WTC11 (cell line): ENCODE measurements at regions not wholly inside any gene's neighbourhood (a gene's known extent, or its start where the extent isn't known, plus 50 kb on each side); places are given as distances from the start of the nearest gene placed in this dataset.

Source experiments
- ATAC-seq: fragments of 200-7000 bp; cut with Tn5 transposase; 2 replicates; pipeline ENCODE4 v1.10.0; 2021; ENCODE audit warnings: mild to moderate bottlenecking, moderate library complexity
- CTCF ChIA-PET: fragments of 300-600 bp; sonication (Branson Sonifier 250); formaldehyde crosslinking; loops from one replicate; lab custom pipeline; 2021; ENCODE audit warnings: antibody characterized with exemption; lab: Charles Lee
- POLR2A ChIA-PET: fragments of 350-600 bp; sonication (Branson Sonifier 250); formaldehyde crosslinking; loops from one replicate; lab custom pipeline; 2021; ENCODE audit warnings: antibody characterized with exemption; lab: Charles Lee
- DNase-seq: peaks from one replicate; pipeline ENCODE4 v3.0.0; 2021; ENCODE audit warnings: low spot score
- H3K27ac Mint-ChIP-seq: 2 replicates; pipeline ENCODE4 v1.8.0; 2021; ENCODE audit warnings: mixed read lengths
- H3K27me3 Mint-ChIP-seq: 2 replicates; pipeline ENCODE4 v1.8.0; 2021; ENCODE audit warnings: low read depth, mild to moderate bottlenecking, moderate library complexity, mixed read lengths
- H3K36me3 Mint-ChIP-seq: 2 replicates; pipeline ENCODE4 v1.8.0; 2021; ENCODE audit warnings: mixed read lengths
- H3K4me1 Mint-ChIP-seq: 2 replicates; pipeline ENCODE4 v1.8.0; 2022; ENCODE audit warnings: mixed read lengths
- H3K4me3 Mint-ChIP-seq: 2 replicates; pipeline ENCODE4 v1.8.0; 2021; ENCODE audit warnings: mild to moderate bottlenecking, moderate library complexity, mixed read lengths
- H3K9me3 Mint-ChIP-seq: 2 replicates; pipeline ENCODE4 v1.8.0; 2021; ENCODE audit warnings: mixed read lengths
- AR ChIP-seq: fragments of 250-450 bp; sonication (Bioruptor Pico); IDR thresholded peaks from 2 replicates; pipeline ENCODE4 v1.9.0; 2021; ENCODE audit warnings: mild to moderate bottlenecking
- CDX4 ChIP-seq: fragments of 250-450 bp; sonication (Bioruptor Pico); IDR thresholded peaks from 2 replicates; pipeline ENCODE4 v1.9.0; 2021; ENCODE audit warnings: moderate library complexity, mild to moderate bottlenecking, inconsistent platforms, borderline replicate concordance
- CREB1 ChIP-seq: sonication (generic); formaldehyde crosslinking; IDR thresholded peaks from 2 replicates; pipeline ENCODE4 v1.8.0; 2023; ENCODE audit warnings: mild to moderate bottlenecking, missing genetic modification reagents
- FOXJ3 ChIP-seq: sonication (generic); formaldehyde crosslinking; IDR thresholded peaks from 2 replicates; pipeline ENCODE4 v1.9.0; 2021; ENCODE audit warnings: missing genetic modification reagents, mild to moderate bottlenecking, borderline replicate concordance
- FOXP1 ChIP-seq: sonication (generic); formaldehyde crosslinking; IDR thresholded peaks from 2 replicates; pipeline ENCODE4 v1.8.0; 2022; ENCODE audit warnings: missing genetic modification reagents, mild to moderate bottlenecking, moderate library complexity, borderline replicate concordance
- GABPB1 ChIP-seq: sonication (generic); formaldehyde crosslinking; IDR thresholded peaks from 2 replicates; pipeline ENCODE4 v1.8.1; 2023; ENCODE audit warnings: mild to moderate bottlenecking, missing genetic modification reagents
- GTF2I ChIP-seq: fragments of 250-450 bp; sonication (Bioruptor Pico); conservative IDR thresholded peaks from 2 replicates; pipeline ENCODE4 v1.4.0; 2021; ENCODE audit warnings: mild to moderate bottlenecking
- HMGA2 ChIP-seq: fragments of 250-450 bp; sonication (Bioruptor Pico); IDR thresholded peaks from 2 replicates; pipeline ENCODE4 v1.4.0; 2021; ENCODE audit warnings: mild to moderate bottlenecking, moderate library complexity
- NFATC4 ChIP-seq: fragments of 250-450 bp; sonication (Bioruptor Pico); IDR thresholded peaks from 2 replicates; pipeline ENCODE4 v1.9.0; 2021; ENCODE audit warnings: mild to moderate bottlenecking
- NFYB ChIP-seq: sonication (generic); formaldehyde crosslinking; conservative IDR thresholded peaks from 2 replicates; pipeline ENCODE4 v1.8.0; 2022; ENCODE audit warnings: low read depth, missing genetic modification reagents
- STAT6 ChIP-seq: sonication (generic); formaldehyde crosslinking; conservative IDR thresholded peaks from 2 replicates; pipeline ENCODE4 v1.8.1; 2023; ENCODE audit warnings: mild to moderate bottlenecking, low read depth, missing genetic modification reagents, moderate library complexity
- TCF7 ChIP-seq: sonication (generic); formaldehyde crosslinking; IDR thresholded peaks from 2 replicates; pipeline ENCODE4 v1.8.0; 2022; ENCODE audit warnings: mild to moderate bottlenecking, low read depth, missing genetic modification reagents, moderate library complexity
- TP53 ChIP-seq: sonication (generic); formaldehyde crosslinking; IDR thresholded peaks from 2 replicates; pipeline ENCODE4 v1.8.1; 2023; ENCODE audit warnings: mild to moderate bottlenecking, missing genetic modification reagents
- ZBTB21 ChIP-seq: sonication (generic); formaldehyde crosslinking; IDR thresholded peaks from 2 replicates; pipeline ENCODE4 v1.8.1; 2023; ENCODE audit warnings: mild to moderate bottlenecking, missing genetic modification reagents, borderline replicate concordance
- ZNF138 ChIP-seq: sonication (generic); formaldehyde crosslinking; conservative IDR thresholded peaks from 2 replicates; pipeline ENCODE4 v1.8.1; 2022; ENCODE audit warnings: mild to moderate bottlenecking, moderate library complexity, missing genetic modification reagents
- TF ChIP-seq, protein P1 (sequence below): sonication (generic); formaldehyde crosslinking; IDR thresholded peaks from 2 replicates; pipeline ENCODE4 v1.8.1; 2022; ENCODE audit warnings: missing genetic modification reagents, borderline replicate concordance
- TF ChIP-seq, protein P2 (sequence below): sonication (generic); formaldehyde crosslinking; IDR thresholded peaks from 2 replicates; pipeline ENCODE4 v1.8.1; 2023; ENCODE audit warnings: mild to moderate bottlenecking, missing genetic modification reagents
- TF ChIP-seq, protein P3 (sequence below): fragments of 250-450 bp; sonication (Bioruptor Pico); IDR thresholded peaks from 2 replicates; pipeline ENCODE4 v1.9.0; 2021; ENCODE audit warnings: mild to moderate bottlenecking
- TF ChIP-seq, protein P4 (sequence below): fragments of 250-450 bp; sonication (Bioruptor Pico); IDR thresholded peaks from 2 replicates; pipeline ENCODE4 v1.9.0; 2021; ENCODE audit warnings: mild to moderate bottlenecking, borderline replicate concordance

GRCh38 chr16:74188856-74189255 is 107.8 kb upstream of the PSMD7 start (continued):
- TF ChIP-seq STAT6 (CRISPR knock-in tag), result no peak
- TF ChIP-seq, all 79 proteins: peak for 0

DNA sequence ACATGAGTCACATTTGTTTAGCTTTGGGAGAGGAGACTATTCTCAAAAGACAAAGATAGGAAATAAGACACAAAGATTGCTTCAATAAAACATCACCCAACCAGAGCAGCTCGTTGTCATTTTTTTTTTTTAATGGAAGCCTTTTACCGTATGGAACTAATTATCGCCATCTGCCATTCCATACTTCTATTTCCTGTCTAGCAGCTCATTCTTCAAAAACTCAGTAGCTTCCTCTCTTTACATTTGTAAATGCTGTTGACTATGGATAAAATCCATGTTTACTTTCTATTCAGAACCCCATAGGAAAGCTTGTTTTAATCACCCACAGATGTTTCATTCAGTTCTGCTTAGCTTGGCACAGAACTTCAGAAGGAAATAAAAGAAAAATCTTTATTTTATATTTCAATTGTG is 110.0 kb upstream of the PSMD7 start:
- peaks cover 34% of the 10 kb centered on the region for H3K9me3 Mint-ChIP-seq
- ChIA-PET POLR2A (no interaction called here), CTCF (interaction anchor here (0.6 kb wide), 1 partner anchor 152 kb away, joined by 3 read pairs; no protein-coding TSS in a partner anchor)
- peaks cover 12% of the 10 kb centered on the region for H3K36me3 Mint-ChIP-seq
- DNase-seq (no peak), ATAC-seq (no peak)
- H3K4me1 Mint-ChIP-seq, result peaks cover 4% of the 10 kb centered on the region
- TF ChIP-seq ZNF138 (CRISPR knock-in tag) (no peak), TP53 (CRISPR knock-in tag) (no peak)
- no peak overlapping the region for H3K27ac Mint-ChIP-seq
- no peak overlapping the region for H3K4me3 Mint-ChIP-seq
- H3K27me3 Mint-ChIP-seq, result no peaks in the 10 kb centered on the region

DNA sequence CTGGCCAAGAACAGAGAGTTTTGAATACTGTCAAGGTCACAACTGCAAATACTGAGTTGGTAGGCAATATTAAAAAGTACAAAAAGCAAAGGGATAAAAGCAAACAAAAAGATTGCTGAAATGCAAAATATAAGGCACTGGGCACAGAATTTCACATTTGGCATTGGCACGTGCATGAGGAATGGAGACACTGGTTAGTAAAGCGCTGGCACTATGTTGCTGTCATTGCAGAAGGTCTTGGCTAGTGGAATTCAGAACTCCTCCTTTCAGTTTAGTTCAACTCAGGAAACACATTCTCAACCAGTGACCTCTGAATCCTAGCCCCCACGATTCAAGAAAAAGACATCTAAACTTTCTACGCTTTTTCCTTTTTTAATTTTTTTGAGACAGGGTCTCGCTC is 111.8 kb upstream of the PSMD7 start:
- Mint-ChIP-seq H3K36me3 (peaks cover 22% of the 10 kb centered on the region), H3K9me3 (peaks cover 49% of the 10 kb centered on the region), H3K4me1 (peaks cover 4% of the 10 kb centered on the region), H3K4me3 (no peak overlapping the region), H3K27ac (no peak overlapping the region), H3K27me3 (no peaks in the 10 kb centered on the region)
- ATAC-seq, result no peak
- CTCF ChIA-PET, result no interaction called here
- DNase-seq, result no peak
- POLR2A ChIA-PET, result no interaction called here
- TF ChIP-seq, protein P1, sequence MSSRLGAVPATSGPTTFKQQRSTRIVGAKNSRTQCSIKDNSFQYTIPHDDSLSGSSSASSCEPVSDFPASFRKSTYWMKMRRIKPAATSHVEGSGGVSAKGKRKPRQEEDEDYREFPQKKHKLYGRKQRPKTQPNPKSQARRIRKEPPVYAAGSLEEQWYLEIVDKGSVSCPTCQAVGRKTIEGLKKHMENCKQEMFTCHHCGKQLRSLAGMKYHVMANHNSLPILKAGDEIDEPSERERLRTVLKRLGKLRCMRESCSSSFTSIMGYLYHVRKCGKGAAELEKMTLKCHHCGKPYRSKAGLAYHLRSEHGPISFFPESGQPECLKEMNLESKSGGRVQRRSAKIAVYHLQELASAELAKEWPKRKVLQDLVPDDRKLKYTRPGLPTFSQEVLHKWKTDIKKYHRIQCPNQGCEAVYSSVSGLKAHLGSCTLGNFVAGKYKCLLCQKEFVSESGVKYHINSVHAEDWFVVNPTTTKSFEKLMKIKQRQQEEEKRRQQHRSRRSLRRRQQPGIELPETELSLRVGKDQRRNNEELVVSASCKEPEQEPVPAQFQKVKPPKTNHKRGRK (CRISPR knock-in tag), result no peak
- TF ChIP-seq AR (CRISPR knock-in tag) (no peak), HMGA2 (CRISPR knock-in tag) (no peak), FOXP1 (no peak), CDX4 (CRISPR knock-in tag) (no peak), NFYB (CRISPR knock-in tag) (no peak), GABPB1 (CRISPR knock-in tag) (no peak), TCF7 (CRISPR knock-in tag) (no peak), ZBTB21 (CRISPR knock-in tag) (no peak), FOXJ3 (CRISPR knock-in tag) (no peak), GTF2I (no peak), CREB1 (CRISPR knock-in tag) (no peak), NFATC4 (CRISPR knock-in tag) (no peak)
- TF ChIP-seq, protein P2, sequence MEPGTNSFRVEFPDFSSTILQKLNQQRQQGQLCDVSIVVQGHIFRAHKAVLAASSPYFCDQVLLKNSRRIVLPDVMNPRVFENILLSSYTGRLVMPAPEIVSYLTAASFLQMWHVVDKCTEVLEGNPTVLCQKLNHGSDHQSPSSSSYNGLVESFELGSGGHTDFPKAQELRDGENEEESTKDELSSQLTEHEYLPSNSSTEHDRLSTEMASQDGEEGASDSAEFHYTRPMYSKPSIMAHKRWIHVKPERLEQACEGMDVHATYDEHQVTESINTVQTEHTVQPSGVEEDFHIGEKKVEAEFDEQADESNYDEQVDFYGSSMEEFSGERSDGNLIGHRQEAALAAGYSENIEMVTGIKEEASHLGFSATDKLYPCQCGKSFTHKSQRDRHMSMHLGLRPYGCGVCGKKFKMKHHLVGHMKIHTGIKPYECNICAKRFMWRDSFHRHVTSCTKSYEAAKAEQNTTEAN, result no peak
- TF ChIP-seq, protein P3, sequence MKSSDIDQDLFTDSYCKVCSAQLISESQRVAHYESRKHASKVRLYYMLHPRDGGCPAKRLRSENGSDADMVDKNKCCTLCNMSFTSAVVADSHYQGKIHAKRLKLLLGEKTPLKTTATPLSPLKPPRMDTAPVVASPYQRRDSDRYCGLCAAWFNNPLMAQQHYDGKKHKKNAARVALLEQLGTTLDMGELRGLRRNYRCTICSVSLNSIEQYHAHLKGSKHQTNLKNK (CRISPR knock-in tag), result no peak
- TF ChIP-seq, protein P4, sequence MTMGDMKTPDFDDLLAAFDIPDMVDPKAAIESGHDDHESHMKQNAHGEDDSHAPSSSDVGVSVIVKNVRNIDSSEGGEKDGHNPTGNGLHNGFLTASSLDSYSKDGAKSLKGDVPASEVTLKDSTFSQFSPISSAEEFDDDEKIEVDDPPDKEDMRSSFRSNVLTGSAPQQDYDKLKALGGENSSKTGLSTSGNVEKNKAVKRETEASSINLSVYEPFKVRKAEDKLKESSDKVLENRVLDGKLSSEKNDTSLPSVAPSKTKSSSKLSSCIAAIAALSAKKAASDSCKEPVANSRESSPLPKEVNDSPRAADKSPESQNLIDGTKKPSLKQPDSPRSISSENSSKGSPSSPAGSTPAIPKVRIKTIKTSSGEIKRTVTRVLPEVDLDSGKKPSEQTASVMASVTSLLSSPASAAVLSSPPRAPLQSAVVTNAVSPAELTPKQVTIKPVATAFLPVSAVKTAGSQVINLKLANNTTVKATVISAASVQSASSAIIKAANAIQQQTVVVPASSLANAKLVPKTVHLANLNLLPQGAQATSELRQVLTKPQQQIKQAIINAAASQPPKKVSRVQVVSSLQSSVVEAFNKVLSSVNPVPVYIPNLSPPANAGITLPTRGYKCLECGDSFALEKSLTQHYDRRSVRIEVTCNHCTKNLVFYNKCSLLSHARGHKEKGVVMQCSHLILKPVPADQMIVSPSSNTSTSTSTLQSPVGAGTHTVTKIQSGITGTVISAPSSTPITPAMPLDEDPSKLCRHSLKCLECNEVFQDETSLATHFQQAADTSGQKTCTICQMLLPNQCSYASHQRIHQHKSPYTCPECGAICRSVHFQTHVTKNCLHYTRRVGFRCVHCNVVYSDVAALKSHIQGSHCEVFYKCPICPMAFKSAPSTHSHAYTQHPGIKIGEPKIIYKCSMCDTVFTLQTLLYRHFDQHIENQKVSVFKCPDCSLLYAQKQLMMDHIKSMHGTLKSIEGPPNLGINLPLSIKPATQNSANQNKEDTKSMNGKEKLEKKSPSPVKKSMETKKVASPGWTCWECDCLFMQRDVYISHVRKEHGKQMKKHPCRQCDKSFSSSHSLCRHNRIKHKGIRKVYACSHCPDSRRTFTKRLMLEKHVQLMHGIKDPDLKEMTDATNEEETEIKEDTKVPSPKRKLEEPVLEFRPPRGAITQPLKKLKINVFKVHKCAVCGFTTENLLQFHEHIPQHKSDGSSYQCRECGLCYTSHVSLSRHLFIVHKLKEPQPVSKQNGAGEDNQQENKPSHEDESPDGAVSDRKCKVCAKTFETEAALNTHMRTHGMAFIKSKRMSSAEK (CRISPR knock-in tag), result no peak
